Lung microvascular endothelial cell (primary cell): ENCODE measurements at regions not wholly inside any gene's neighbourhood (a gene's known extent, or its start where the extent isn't known, plus 50 kb on each side); places are given as distances from the start of the nearest gene placed in this dataset.
"Not testable (repeated sequence)": the region's sequence is repeated elsewhere in the genome, so short reads cannot be mapped to it uniquely, and the experiment has no call there.

Source experiments
- DNase-seq, 2 donors: peaks; one replicate each; pipeline versions ENCODE4 v3.0.0 to v3.0.0-alpha.2; 2010; ENCODE audit warnings: low read depth in 2 of 2

DNA sequence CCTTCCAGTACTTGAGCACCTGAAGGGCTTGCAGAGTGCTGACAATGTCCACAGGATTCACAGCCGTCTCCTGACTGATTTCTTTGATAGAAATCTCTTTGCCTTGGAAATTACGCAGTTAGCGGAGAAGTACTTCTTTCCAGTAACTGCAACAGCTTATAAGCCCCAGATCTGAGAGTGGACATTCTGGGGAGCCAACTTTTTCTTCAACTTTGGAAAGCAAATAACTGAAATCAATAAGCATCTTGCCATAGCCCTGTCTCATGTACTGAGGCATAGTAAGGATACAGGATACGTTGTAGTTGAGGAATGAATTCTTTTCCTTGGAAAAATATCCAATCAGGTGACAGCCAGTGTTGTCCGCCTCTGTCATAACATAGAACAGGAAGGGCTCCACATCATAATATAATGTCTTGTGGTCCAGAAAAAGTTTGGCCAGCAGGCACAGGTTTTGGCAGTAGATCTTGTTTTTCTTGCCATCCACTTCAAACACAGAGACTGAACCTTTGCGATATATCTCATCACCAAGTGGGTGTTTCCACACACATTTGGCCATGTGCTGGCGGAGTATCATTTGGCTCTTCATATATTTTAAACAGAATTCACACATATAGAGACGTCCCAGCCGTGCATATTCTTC, 711.1 kb upstream of the DIAPH2 start:
- peak in 1 of 2 donors; percentile 73 for DNase-seq

DNA sequence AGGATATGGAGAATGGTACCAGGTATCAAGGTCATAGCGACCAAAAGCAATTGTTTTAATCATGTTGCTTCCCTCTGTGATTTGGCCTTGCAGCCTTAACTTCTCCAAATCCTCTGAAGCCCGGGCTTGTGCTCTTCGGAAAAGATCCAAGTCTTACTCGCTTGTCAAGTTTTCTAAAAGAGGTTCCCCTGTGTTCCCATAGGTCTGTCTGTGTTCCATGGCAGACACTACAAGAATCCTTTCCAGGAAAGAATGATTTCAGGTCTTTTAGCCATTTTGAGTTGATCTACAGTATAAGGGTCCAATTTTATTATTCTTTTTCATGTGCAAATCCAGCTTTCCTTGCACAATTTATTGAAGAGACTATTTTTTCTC, 710.6 kb upstream of the DIAPH2 start:
- DNase-seq: no peak

DNA sequence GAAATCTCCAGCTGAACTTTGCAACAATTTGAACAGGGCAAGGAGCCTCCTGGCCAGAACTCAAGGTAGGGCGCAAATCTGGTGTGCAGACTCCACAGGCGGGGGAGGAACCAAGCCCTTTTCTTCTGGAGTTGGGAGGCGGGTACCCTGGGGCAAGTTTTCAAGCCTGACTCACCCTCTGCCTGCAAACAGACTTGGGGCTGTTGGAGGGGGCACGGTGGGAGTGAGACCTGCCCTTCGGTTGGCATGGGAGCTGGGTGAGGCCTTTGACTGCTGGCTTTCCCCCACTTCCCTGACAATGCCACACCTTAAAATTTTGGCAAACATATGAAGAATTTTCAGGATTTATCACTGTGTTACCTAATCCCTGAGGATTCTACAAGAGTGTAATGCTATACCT, 709.8 kb upstream of the DIAPH2 start:
- DNase-seq: no peak

DNA sequence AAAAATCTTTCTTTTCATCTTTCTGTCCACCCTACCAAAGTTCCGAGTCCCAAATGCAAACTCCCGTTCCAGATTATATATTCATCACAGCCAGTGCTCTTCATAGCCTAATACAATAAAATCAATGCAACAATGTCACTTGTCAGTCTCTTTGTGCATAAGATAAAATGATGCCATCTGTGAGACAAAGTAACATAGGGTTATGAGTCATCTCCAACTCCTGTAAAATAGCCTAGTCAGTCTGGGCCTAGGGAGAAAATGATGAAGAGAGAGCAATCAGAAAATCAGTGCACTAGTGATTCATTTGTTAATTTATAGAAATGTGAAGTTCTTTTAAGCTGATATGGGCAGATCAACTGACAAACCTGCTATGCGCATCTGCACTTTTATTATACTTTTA, 689.1 kb upstream of the DIAPH2 start:
- peak in 1 of 2 donors; percentile 2 for DNase-seq

DNA sequence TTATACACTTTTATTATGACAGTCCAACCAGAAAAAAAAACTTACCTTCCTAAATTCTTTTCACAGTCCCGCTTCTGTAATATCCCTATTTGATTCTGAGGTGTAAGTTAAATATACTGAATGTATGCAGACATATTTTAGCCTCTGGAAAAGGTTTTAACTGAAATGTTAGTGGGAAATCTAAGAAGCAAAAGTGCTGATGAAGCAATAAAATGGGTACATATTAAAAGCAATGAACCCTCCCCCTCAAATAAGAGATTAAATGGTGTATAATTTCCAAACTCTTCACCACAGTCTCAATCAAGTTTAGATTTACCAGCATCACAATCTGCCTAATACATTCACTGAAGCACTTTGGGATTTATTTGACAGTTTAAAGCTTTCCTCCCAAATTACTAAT, 688.3 kb upstream of the DIAPH2 start:
- no peak for DNase-seq

DNA sequence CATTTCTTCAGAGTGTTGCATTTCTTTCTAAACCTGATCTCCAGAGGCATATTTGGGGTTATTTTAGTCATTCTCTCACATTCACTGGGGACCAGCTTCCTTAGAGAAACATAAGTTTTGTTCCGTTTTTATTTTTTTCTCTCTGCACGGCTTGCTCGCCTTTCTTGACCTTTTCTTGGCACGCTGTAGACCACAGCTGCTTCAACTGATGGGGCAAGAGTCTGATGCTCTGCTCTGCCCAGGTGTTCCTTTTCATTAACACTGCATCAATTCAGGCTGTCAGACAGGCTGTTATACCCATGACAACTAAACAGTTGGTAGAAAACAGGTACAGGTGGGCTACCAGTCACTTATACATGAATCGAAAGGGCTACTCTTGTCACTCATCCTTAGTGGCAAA, 682.2 kb upstream of the DIAPH2 start:
- peak in 1 of 2 donors; percentile 14 for DNase-seq

- DNase-seq: peak; percentile 37 to 54
These were observed 680.3 kb upstream of the DIAPH2 start for GRCh38 chrX:96004386-96004785.

DNA sequence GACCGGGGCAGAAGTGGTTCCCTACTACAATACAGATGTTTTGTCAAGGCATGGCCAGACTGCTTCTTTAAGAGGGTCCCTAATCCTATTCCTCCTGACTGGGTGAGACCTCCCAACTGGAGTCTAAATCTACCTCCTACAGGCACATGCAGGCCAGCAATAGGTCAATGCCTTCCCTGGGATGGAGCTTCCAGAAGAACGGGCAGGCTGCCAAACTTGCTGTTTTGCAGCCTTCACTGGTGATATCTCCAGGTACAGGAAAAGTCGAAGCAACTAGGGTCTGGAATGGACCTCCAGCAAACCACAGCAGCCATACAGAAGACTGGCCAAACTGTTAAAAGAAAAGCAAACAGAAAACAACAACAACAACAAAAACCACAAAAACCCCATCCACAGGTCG, 678.4 kb upstream of the DIAPH2 start:
- no peak for DNase-seq

DNA sequence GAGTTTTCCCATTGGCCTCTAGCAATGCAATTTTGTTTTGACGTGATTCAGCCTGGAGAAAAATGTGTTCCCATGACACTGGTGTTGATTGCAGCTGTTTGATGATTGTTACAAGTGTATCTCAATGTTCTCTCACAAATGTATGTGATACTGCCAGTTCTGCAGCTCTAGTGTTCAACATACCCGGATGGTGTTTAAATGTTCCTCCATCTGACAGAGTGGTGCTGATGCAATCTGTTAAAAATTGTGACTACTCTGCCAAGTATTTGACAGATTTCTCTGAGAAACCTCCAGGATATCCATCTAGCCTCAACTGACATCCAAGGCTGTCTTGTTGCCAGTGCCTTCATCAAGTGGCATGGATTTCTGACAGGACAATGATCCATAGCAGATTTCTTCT, 657.2 kb upstream of the DIAPH2 start:
- peak in 1 of 2 donors; percentile 12 for DNase-seq

- DNase-seq: no peak
These were observed 632.6 kb upstream of the DIAPH2 start for GRCh38 chrX:96052078-96052477.

DNA sequence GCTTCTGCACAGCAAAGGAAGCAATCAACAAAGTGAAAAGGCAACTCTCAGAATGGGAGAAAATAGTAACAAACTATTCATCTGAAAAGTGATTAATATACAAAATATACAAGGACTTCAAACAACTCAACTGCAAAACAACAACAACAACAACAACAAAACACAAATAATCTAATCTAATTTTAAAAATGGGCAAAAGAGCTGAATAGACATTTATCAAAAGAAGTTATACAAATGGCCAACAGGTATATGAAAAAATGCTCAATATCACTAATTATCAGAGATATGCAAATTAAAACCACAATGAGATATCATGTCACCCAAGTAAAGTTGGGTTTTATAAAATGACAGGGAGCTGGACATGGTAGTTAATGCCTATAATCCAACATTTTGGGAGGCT, 602.8 kb upstream of the DIAPH2 start:
- DNase-seq: no peak

DNA sequence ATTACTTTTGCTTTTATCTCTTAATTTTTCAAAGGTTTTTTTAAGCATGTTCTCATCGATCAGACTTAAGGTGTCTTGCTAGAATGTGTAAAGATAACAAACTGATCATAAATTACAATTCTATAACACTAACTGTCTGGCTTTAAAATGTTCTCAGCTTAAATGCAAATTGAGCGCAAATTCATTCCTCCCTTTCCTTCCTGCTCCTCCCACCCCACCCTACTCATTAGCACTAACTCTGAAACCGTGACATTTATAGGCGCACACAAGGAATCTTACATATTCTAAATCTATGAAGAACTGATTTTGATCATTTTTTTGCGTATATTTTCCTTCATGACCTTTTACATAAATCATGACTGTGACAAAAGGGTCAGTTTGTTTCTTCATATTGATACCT, 590.0 kb upstream of the DIAPH2 start:
- no peak for DNase-seq

- no peak for DNase-seq
These were observed 586.2 kb upstream of the DIAPH2 start for GRCh38 chrX:96098471-96098870.

DNA sequence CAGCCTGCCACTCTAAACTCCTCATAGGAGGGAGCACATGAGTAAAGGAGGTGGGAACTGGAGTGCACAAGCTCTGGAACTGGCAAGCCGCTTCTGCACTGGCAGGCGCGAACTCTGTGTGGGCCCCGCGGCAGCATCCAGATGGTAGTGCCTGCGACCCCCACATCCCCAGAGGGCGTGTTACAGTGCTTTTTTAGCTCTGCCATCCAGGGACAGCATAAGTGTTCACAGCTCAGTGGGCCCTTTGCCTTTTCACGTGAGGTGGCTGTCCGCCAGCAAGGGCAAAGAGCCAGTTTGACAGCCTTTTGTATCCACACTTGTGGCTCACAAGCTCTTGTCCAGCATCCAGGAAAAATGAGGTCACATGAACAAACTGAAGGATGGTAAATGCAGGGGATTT, 581.6 kb upstream of the DIAPH2 start:
- peak in 1 of 2 donors; percentile 78 for DNase-seq

DNA sequence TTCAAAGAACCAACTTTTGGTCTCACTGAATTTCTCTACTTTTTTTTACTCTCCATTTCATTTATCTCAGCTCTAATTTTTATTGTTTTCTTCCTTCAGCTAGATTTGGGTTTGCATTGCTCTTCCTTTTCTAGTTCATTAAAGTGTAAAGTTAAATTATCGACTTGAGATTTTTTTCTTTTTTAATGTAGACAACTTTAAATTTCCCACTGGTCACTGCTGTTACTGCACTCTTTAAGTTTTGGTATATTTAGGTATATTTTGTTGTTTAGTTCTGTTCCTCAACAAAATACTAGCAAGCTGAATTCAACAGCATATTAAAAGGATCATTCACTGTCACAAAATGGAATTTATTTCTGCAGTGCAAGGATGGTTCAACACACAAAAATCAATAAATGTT, 572.0 kb upstream of the DIAPH2 start:
- no peak for DNase-seq

- DNase-seq: no peak
These were observed 558.5 kb upstream of the DIAPH2 start for GRCh38 chrX:96126182-96126581.

DNA sequence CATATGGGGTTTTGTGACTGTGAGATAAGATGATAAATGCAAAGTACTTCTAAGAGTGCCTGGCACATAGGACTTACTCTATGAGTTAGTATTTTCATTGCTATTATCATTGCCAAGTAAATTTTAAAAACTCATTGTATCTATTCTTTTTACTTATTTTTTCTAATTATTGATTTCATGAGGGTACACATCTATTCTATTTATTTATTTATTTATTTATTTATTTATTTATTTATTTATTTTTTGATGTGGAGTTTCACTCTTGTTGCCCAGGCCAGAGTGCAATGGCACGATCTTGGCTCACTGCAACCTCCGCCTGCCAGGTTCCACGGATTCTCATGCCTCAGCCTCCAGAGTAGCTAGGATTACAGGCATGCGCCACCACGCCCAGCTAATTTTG, 556.6 kb upstream of the DIAPH2 start:
- DNase-seq: not testable (repeated sequence)

DNA sequence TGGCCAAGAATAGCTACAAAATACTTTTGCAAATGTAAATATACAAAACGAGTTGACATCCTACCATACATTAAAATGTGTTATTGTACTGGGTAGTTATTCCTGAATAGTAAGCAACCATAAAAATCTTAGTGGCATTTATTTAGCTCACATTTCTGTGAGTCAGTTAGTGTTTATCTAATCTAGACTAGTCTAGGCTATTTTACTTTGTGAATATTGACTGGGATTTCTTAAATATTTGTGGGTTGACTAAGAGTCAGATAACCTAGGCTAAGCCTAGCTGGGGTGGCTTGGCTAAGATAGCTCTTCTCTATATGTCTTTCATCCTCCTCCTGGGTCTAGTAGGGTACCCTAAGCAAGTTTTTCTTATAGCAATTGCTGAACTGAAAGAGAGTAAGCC, 543.8 kb upstream of the DIAPH2 start:
- DNase-seq: no peak

GRCh38 chrX:96147681-96148080, 537.0 kb upstream of the DIAPH2 start:
- DNase-seq: peak in 1 of 2 donors; percentile 43

GRCh38 chrX:96170626-96171025, 514.0 kb upstream of the DIAPH2 start:
- no peak for DNase-seq

- DNase-seq: no peak
These were observed 507.7 kb upstream of the DIAPH2 start for GRCh38 chrX:96176921-96177320.

- DNase-seq: no peak
These were observed 503.0 kb upstream of the DIAPH2 start for GRCh38 chrX:96181605-96182004.

DNA sequence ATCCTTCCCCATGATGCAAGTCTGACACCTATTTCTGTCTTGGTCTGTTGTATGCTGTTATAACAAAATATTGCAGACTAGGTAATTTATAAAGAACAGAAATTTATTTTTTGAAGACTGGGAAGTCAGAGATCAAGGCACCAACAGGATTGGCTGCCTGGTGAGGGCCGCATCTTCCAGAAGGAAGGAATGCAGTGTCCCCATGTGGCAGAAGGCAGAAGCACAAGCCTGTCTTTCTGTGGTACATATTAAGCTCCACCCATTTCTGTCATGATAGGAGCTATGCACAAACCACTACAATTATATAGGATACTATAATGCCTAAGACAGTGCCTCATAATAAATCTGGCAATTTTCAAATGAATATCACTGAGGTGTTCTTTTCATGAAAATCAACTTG, 502.3 kb upstream of the DIAPH2 start:
- peak; percentile 31 to 61 for DNase-seq

- no peak for DNase-seq
These were observed 501.3 kb upstream of the DIAPH2 start for GRCh38 chrX:96183391-96183790.
